ENCODE measurements at regions not wholly inside any gene's neighbourhood (a gene's known extent, or its start where the extent isn't known, plus 50 kb on each side); places are given as distances from the start of the nearest gene placed in this dataset.

DNA sequence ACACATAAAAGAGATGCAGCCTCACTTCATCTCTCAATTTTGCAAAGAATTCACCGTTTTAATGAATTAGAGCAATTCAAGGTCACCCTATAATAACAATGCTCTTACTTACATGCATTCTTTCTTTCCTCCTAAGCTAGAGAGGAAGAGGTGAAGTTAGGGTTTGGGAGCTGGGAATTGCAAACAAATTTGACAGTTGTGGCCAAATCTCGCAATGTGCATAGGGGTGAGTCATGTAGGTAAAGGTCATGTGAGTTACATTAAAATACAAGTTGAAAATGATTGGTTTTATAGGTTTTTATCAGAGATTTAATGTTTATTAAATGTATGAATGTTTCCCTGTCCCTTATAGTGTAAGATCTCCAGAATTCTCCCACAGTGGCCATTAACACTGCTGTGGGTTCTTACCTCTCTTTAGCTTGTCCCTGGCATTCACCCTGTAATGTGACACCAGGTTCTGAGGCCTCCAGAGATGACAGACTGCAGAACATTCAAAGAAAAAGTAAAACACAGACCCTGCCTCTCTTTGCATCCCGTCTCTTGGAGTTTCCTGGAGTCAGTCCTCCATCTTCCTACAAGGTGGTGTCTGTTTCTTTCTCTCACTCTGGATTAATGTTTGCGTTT lies 53.7 kb upstream of the LGALSL start:
- Histone ChIP-seq H3K27ac (ENCODE audit: low read depth in 2 of 2, low read length in 1 of 2) (no peak overlapping the region), H3K9ac (no peak overlapping the region), H3K9me3 (no peaks in the 10 kb centered on the region), H3K4me3 (ENCODE audit: low read depth in 2 of 2, low read length in 1 of 2) (no peak overlapping the region), H3K36me3 (replicated peaks in 1 of 2; ENCODE audit: control insufficient read depth in 1 of 2, insufficient read depth in 2 of 2, low read length in 1 of 2) (no peaks in the 10 kb centered on the region), H3K4me1 (ENCODE audit: control insufficient read depth in 1 of 2, insufficient read depth in 2 of 2, low read depth in 1 of 2, low read length in 1 of 2) (peaks cover 0 to 5% of the 10 kb centered on the region in 2 experiments; a peak in 2 of 4 replicates), H3F3A (replicated peaks; ENCODE audit: insufficient read depth) (no peaks in the 10 kb centered on the region), H3K27me3 (ENCODE audit: insufficient read depth) (0 out of 2 replicates have a peak, but pooled peaks cover 5% of the 10 kb centered on the region), H4K20me1 (ENCODE audit: insufficient read depth) (no peaks in the 10 kb centered on the region), H3K9me2 (no peaks in the 10 kb centered on the region), H2AFZ (ENCODE audit: low read depth) (no peak overlapping the region), H3K79me2 (ENCODE audit: insufficient read depth) (no peaks in the 10 kb centered on the region), H3K4me2 (no peak overlapping the region)
- ChIA-PET CTCF (interaction anchor here (0.9 to 1.1 kb wide), 2 partner anchors 11 to 69 kb away, joined by 3 read pairs; no protein-coding TSS in a partner anchor), POLR2A (no interaction called here)
- TF ChIP-seq RCOR1 (IDR thresholded peaks at IDR 0.05; ENCODE audit: low read length) (no peak), RFX5 (IDR thresholded peaks at IDR 0.05; ENCODE audit: low read length) (no peak), NRF1 (IDR thresholded peaks at IDR 0.05; ENCODE audit: low read depth, low read length) (no peak), TAF1 (IDR thresholded peaks at IDR 0.05; ENCODE audit: borderline replicate concordance, low read depth, low read length) (no peak), JUND (IDR thresholded peaks at IDR 0.05) (no peak), RAD21 (IDR thresholded peaks at IDR 0.05; ENCODE audit: low read length) (no peak), MXI1 (IDR thresholded peaks at IDR 0.05; ENCODE audit: low read depth, low read length) (no peak), YY1 (IDR thresholded peaks at IDR 0.05; ENCODE audit: low read depth) (no peak), EZH2phosphoT487 (IDR thresholded peaks at IDR 0.05; ENCODE audit: borderline replicate concordance, low read depth) (no peak), FOXJ3 (CRISPR knock-in tag; IDR thresholded peaks at IDR 0.05) (no peak)
- TF ChIP-seq, protein P1, sequence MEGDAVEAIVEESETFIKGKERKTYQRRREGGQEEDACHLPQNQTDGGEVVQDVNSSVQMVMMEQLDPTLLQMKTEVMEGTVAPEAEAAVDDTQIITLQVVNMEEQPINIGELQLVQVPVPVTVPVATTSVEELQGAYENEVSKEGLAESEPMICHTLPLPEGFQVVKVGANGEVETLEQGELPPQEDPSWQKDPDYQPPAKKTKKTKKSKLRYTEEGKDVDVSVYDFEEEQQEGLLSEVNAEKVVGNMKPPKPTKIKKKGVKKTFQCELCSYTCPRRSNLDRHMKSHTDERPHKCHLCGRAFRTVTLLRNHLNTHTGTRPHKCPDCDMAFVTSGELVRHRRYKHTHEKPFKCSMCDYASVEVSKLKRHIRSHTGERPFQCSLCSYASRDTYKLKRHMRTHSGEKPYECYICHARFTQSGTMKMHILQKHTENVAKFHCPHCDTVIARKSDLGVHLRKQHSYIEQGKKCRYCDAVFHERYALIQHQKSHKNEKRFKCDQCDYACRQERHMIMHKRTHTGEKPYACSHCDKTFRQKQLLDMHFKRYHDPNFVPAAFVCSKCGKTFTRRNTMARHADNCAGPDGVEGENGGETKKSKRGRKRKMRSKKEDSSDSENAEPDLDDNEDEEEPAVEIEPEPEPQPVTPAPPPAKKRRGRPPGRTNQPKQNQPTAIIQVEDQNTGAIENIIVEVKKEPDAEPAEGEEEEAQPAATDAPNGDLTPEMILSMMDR (IDR thresholded peaks at IDR 0.05): no peak
- 47% methylated on average over 4 of the region's 4 CpGs for WGBS (ENCODE audit: low lambda C conversion rate)
- no peak for DNase-seq

DNA sequence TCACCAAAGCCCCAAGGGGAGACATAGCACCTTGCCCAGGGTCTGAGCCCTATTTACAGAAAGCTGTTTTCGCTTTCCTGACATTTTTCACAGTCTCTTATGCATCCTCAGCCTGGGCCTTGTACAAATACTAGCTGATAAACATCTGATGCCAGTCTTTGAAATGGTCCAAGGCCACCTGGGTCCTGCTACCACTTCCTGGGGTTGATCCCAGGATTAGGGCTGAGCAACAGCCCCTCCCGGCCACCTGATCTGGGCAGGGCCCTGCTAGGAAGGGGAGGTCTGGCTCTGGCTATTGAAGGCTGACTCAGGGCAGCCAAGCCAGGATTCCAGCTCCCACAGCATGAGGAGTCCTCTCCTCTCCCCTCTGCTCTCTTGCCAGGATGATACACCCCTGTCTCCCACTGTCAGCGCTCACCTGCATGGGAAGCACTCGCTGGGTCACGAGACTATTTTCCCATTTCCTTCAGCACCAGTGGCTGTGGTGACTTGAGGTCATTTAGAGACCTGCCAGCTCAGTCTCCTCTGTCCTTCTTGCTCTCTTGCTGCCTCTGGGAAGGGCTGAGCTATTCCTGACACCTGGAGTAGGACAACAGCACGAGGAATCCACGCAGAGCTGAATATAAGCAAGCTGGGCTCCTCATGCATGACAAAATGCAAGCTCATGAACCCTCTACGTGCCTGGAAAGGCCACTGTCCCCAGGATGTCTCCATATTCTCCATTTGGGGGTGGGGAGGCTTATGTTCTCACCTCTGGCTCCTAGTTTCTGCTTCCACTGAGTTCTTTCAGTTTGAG lies 53.0 kb upstream of the LGALSL start:
- Histone ChIP-seq H3K4me2 (no peak overlapping the region), H3K27ac (ENCODE audit: low read depth in 2 of 2, low read length in 1 of 2) (no peak overlapping the region), H3K9me2 (no peaks in the 10 kb centered on the region), H3K4me3 (ENCODE audit: low read depth in 2 of 2, low read length in 1 of 2) (no peak overlapping the region), H3K36me3 (replicated peaks in 1 of 2; ENCODE audit: control insufficient read depth in 1 of 2, insufficient read depth in 2 of 2, low read length in 1 of 2) (no peaks in the 10 kb centered on the region), H3K9me3 (no peaks in the 10 kb centered on the region), H3K79me2 (ENCODE audit: insufficient read depth) (no peaks in the 10 kb centered on the region), H3K4me1 (ENCODE audit: control insufficient read depth in 1 of 2, insufficient read depth in 2 of 2, low read depth in 1 of 2, low read length in 1 of 2) (peaks cover 0 to 5% of the 10 kb centered on the region in 2 experiments; a peak in 2 of 4 replicates), H2AFZ (ENCODE audit: low read depth) (no peak overlapping the region), H4K20me1 (ENCODE audit: insufficient read depth) (no peaks in the 10 kb centered on the region), H3F3A (replicated peaks; ENCODE audit: insufficient read depth) (no peaks in the 10 kb centered on the region), H3K27me3 (ENCODE audit: insufficient read depth) (0 out of 2 replicates have a peak, but pooled peaks cover 5% of the 10 kb centered on the region), H3K9ac (no peak overlapping the region)
- POLR2A ChIA-PET: no interaction called here
- CTCF ChIA-PET: interaction anchor here (0.6 to 1.1 kb wide), 4 partner anchors 12 to 1050 kb away, joined by 3 read pairs; no protein-coding TSS in a partner anchor
- DNase-seq: no peak
- TF ChIP-seq FOXJ3 (CRISPR knock-in tag; IDR thresholded peaks at IDR 0.05) (no peak), RAD21 (IDR thresholded peaks at IDR 0.05; ENCODE audit: low read length) (no peak), CHD2 (IDR thresholded peaks at IDR 0.05; ENCODE audit: low read length, partially characterized antibody) (no peak), NRF1 (IDR thresholded peaks at IDR 0.05; ENCODE audit: low read depth, low read length) (no peak)
- 63% methylated on average over 8 of the region's 8 CpGs for WGBS (ENCODE audit: low lambda C conversion rate)

All from SK-N-SH (cell line).